ENCODE measurements at regions not wholly inside any gene's neighbourhood (a gene's known extent, or its start where the extent isn't known, plus 50 kb on each side); places are given as distances from the start of the nearest gene placed in this dataset.

- DNase-seq (ENCODE audit: low spot score) (no peak), ATAC-seq (ENCODE audit: insufficient number of reproducible peaks, low FRiP score, low read depth) (no peak)
- Histone ChIP-seq H3K27ac (no peak overlapping the region), H3K4me1 (ENCODE audit: control insufficient read depth in 1 of 2, low read depth in 2 of 2) (no peaks in the 10 kb centered on the region), H3K9me3 (no peaks in the 10 kb centered on the region), H3K27me3 (replicated peaks; ENCODE audit: insufficient read depth) (no peaks in the 10 kb centered on the region), H3K36me3 (no peaks in the 10 kb centered on the region), H3K4me3 (no peak overlapping the region)
- TF ChIP-seq CTCF (IDR thresholded peaks at IDR 0.05) = no peak
Measured at GRCh38 chr2:59590798-59591197, 962.7 kb downstream of the BCL11A start.

- H3K27ac ChIP-seq = no peak overlapping the region
- DNase-seq (ENCODE audit: low spot score) = no peak
Measured at GRCh38 chr2:59589881-59590280, 963.6 kb downstream of the BCL11A start.

GRCh38 chr2:59588286-59588685, 965.2 kb downstream of the BCL11A start:
- no peaks in the 10 kb centered on the region for H3K4me1 ChIP-seq (ENCODE audit: control insufficient read depth in 1 of 2, low read depth in 2 of 2)
- H3K27ac ChIP-seq = no peak overlapping the region
- no peaks in the 10 kb centered on the region for H3K27me3 ChIP-seq (replicated peaks; ENCODE audit: insufficient read depth)
- no peak overlapping the region for H3K4me3 ChIP-seq
- no peak for DNase-seq (ENCODE audit: low spot score)
- no peaks in the 10 kb centered on the region for H3K9me3 ChIP-seq
- TF ChIP-seq CTCF (IDR thresholded peaks at IDR 0.05) = no peak
- no peaks in the 10 kb centered on the region for H3K36me3 ChIP-seq
- no peak for ATAC-seq (ENCODE audit: insufficient number of reproducible peaks, low FRiP score, low read depth)

More at GRCh38 chr2:59589881-59590280, 963.6 kb downstream of the BCL11A start:
- Histone ChIP-seq H3K4me1 (ENCODE audit: control insufficient read depth in 1 of 2, low read depth in 2 of 2) (no peaks in the 10 kb centered on the region), H3K4me3 (no peak overlapping the region), H3K27me3 (replicated peaks; ENCODE audit: insufficient read depth) (no peaks in the 10 kb centered on the region), H3K36me3 (no peaks in the 10 kb centered on the region), H3K9me3 (no peaks in the 10 kb centered on the region)
- no peak for TF ChIP-seq CTCF (IDR thresholded peaks at IDR 0.05)
- no peak for ATAC-seq (ENCODE audit: insufficient number of reproducible peaks, low FRiP score, low read depth)

GRCh38 chr2:59586176-59586575, 967.3 kb downstream of the BCL11A start:
- TF ChIP-seq CTCF (IDR thresholded peaks at IDR 0.05) = no peak
- Histone ChIP-seq H3K27ac (no peak overlapping the region), H3K27me3 (replicated peaks; ENCODE audit: insufficient read depth) (no peaks in the 10 kb centered on the region), H3K4me3 (no peak overlapping the region), H3K4me1 (ENCODE audit: control insufficient read depth in 1 of 2, low read depth in 2 of 2) (no peaks in the 10 kb centered on the region), H3K9me3 (no peaks in the 10 kb centered on the region), H3K36me3 (no peaks in the 10 kb centered on the region)
- ATAC-seq (ENCODE audit: insufficient number of reproducible peaks, low FRiP score, low read depth) (no peak), DNase-seq (ENCODE audit: low spot score) (no peak)

GRCh38 chr2:59585655-59586054, 967.8 kb downstream of the BCL11A start:
- Histone ChIP-seq H3K4me1 (ENCODE audit: control insufficient read depth in 1 of 2, low read depth in 2 of 2) (no peaks in the 10 kb centered on the region), H3K9me3 (no peaks in the 10 kb centered on the region), H3K27ac (no peak overlapping the region), H3K4me3 (no peak overlapping the region), H3K36me3 (no peaks in the 10 kb centered on the region), H3K27me3 (replicated peaks; ENCODE audit: insufficient read depth) (no peaks in the 10 kb centered on the region)
- DNase-seq (ENCODE audit: low spot score) (no peak), ATAC-seq (ENCODE audit: insufficient number of reproducible peaks, low FRiP score, low read depth) (no peak)
- no peak for TF ChIP-seq CTCF (IDR thresholded peaks at IDR 0.05)
